Mucosa of descending colon (tissue), 3 donors: ENCODE measurements at regions not wholly inside any gene's neighbourhood (a gene's known extent, or its start where the extent isn't known, plus 50 kb on each side); places are given as distances from the start of the nearest gene placed in this dataset.

Experiments used
- ATAC-seq: fragments of 200-7000 bp; cut with Tn5 transposase; one replicate; pipeline ENCODE4 v1.9.1; 2020; ENCODE audit warnings: mild to moderate bottlenecking, moderate library complexity
- DNase-seq, 3 donors: peaks; one replicate each; pipeline ENCODE4 v3.0.0-alpha.2; 2020
- H3K36me3 ChIP-seq: fragments of 200-600 bp; one replicate; pipeline ENCODE4 v1.8.0; 2021; ENCODE audit warnings: low read depth, mild to moderate bottlenecking
- H3K4me1 ChIP-seq: fragments of 200-600 bp; one replicate; pipeline ENCODE4 v1.8.0; 2021; ENCODE audit warnings: low read depth, mild to moderate bottlenecking
- H3K4me3 ChIP-seq: fragments of 200-600 bp; one replicate; pipeline ENCODE4 v1.8.0; 2021; ENCODE audit warnings: mild to moderate bottlenecking
- H3K9me3 ChIP-seq: fragments of 200-600 bp; one replicate; pipeline ENCODE4 v1.8.0; 2021; ENCODE audit warnings: mild to moderate bottlenecking
- CTCF ChIP-seq: fragments of 200-600 bp; IDR thresholded peaks from one replicate; pipeline ENCODE4 v1.8.0; 2022; ENCODE audit warnings: antibody characterized with exemption, mild to moderate bottlenecking
- intact Hi-C, 2 donors: fragments of 100-400 bp; cut with DNase I in 1 of 2; cut with micrococcal nuclease in 1 of 2; formaldehyde crosslinking; loops; one replicate each; pipeline versions ENCODE4 v1.11.0 to v1.11.1; 2022; cut with DNase I, micrococcal nuclease
- donor health status: DM: no; HTN: no; CAD: no; lungs with moderate emphysema.
- donor health status: DM: no; HTN: no; CAD: no.
- donor health status: DM: no; HTN: yes; CAD: no.

- Histone ChIP-seq H3K4me1 (peaks cover 6% of the 10 kb centered on the region), H3K36me3 (no peaks in the 10 kb centered on the region), H3K9me3 (no peaks in the 10 kb centered on the region), H3K4me3 (no peak overlapping the region)
- ATAC-seq (peak; percentile 86), DNase-seq (no peak)
- intact Hi-C loops = no loop called here
- no peak for TF ChIP-seq CTCF
Measured at GRCh38 chr10:78458983-78459638, 425.4 kb downstream of the RPS24 start.

- intact Hi-C loops = no loop called here
- Histone ChIP-seq H3K36me3 (no peaks in the 10 kb centered on the region), H3K9me3 (no peaks in the 10 kb centered on the region), H3K4me1 (peaks cover 6% of the 10 kb centered on the region), H3K4me3 (no peak overlapping the region)
- no peak for TF ChIP-seq CTCF
- DNase-seq (no peak), ATAC-seq (no peak)
Measured at GRCh38 chr10:78459639-78460037, 426.0 kb downstream of the RPS24 start.

- DNase-seq (no peak), ATAC-seq (no peak)
- Histone ChIP-seq H3K4me1 (peaks cover 6% of the 10 kb centered on the region), H3K9me3 (no peaks in the 10 kb centered on the region), H3K36me3 (no peaks in the 10 kb centered on the region), H3K4me3 (no peak overlapping the region)
- intact Hi-C loops = no loop called here
- TF ChIP-seq CTCF = no peak
Measured at GRCh38 chr10:78460204-78460603, 426.5 kb downstream of the RPS24 start.

- DNase-seq (no peak), ATAC-seq (no peak)
- Histone ChIP-seq H3K36me3 (no peaks in the 10 kb centered on the region), H3K4me1 (peaks cover 6% of the 10 kb centered on the region), H3K9me3 (no peaks in the 10 kb centered on the region), H3K4me3 (no peak overlapping the region)
- intact Hi-C loops = no loop called here
- no peak for TF ChIP-seq CTCF
Measured at GRCh38 chr10:78461333-78461732, 427.7 kb downstream of the RPS24 start.

- Histone ChIP-seq H3K36me3 (no peaks in the 10 kb centered on the region), H3K4me3 (no peak overlapping the region), H3K9me3 (no peaks in the 10 kb centered on the region), H3K4me1 (peaks cover 6% of the 10 kb centered on the region)
- DNase-seq (no peak), ATAC-seq (no peak)
- intact Hi-C loops = no loop called here
- no peak for TF ChIP-seq CTCF
Measured at GRCh38 chr10:78462176-78462575, 428.5 kb downstream of the RPS24 start.
